ENCODE measurements at regions not wholly inside any gene's neighbourhood (a gene's known extent, or its start where the extent isn't known, plus 50 kb on each side); places are given as distances from the start of the nearest gene placed in this dataset.

- peak; percentile 70; the same call in 1 of the 2 replicates for TF ChIP-seq ZNF646 (CRISPR knock-in tag; IDR thresholded peaks at IDR 0.05)
- peak; percentile 92 for TF ChIP-seq HNF1B (CRISPR knock-in tag; IDR thresholded peaks at IDR 0.05)
- peak; percentile 100 for TF ChIP-seq PITX1 (CRISPR knock-in tag; IDR thresholded peaks at IDR 0.05)
- TF ChIP-seq KDM6A (CRISPR knock-in tag; IDR thresholded peaks at IDR 0.05; ENCODE audit: low read depth) = peak; percentile 97
- TF ChIP-seq EED (CRISPR knock-in tag; IDR thresholded peaks at IDR 0.05) = peak; percentile 69; the same call in 1 of the 2 replicates
- TF ChIP-seq NAIF1 (CRISPR knock-in tag; IDR thresholded peaks at IDR 0.05; ENCODE audit: borderline replicate concordance) = no peak
- 0 out of 2 replicates have a peak, but pooled peaks have one; percentile 44 for TF ChIP-seq KIAA2018 (CRISPR knock-in tag; IDR thresholded peaks at IDR 0.05; ENCODE audit: borderline replicate concordance)
- peak; percentile 99 for TF ChIP-seq ERF (CRISPR knock-in tag; IDR thresholded peaks at IDR 0.05)
- no peak for TF ChIP-seq ZNF326 (CRISPR knock-in tag; IDR thresholded peaks at IDR 0.05; ENCODE audit: borderline replicate concordance)
- peak; percentile 82 for TF ChIP-seq MAX (IDR thresholded peaks at IDR 0.05)
- TF ChIP-seq, protein P1, sequence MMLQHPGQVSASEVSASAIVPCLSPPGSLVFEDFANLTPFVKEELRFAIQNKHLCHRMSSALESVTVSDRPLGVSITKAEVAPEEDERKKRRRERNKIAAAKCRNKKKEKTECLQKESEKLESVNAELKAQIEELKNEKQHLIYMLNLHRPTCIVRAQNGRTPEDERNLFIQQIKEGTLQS (CRISPR knock-in tag; IDR thresholded peaks at IDR 0.05) = peak; percentile 70
Observed at GRCh38 chr7:140229591-140230515, 53.1 kb upstream of the KDM7A start (continued).

Measured in HepG2 (cell line).